K562 (cell line): ENCODE measurements at regions not wholly inside any gene's neighbourhood (a gene's known extent, or its start where the extent isn't known, plus 50 kb on each side); places are given as distances from the start of the nearest gene placed in this dataset.

ENCODE experiments used
- ATAC-seq: fragments of 200-7000 bp; cut with Tn5 transposase; 3 replicates; pipeline ENCODE4 v1.9.1; 2020; ENCODE audit warnings: moderate library complexity
- BruUV-seq: library from RNA; stranded (reverse); fragments of 400-500 nt; replicated peaks from 2 replicates; lab custom pipeline; 2021; lab: Mats Ljungman, UMichigan
- CTCF ChIA-PET: fragments of 300-600 bp; formaldehyde crosslinking; extraction: SDS; loops from one replicate; lab custom pipeline; 2021; ENCODE audit warnings: low intra/inter-chr PET ratio; lab: Yijun Ruan, JAX
- POLR2A ChIA-PET: fragments of 300-600, 350-650 bp; sonication (Branson Sonifier 250); formaldehyde crosslinking; extraction: SDS; loops from one replicate; lab custom pipeline; 2021; ENCODE audit warnings: antibody characterized with exemption, inconsistent platforms; lab: Yijun Ruan, JAX
- DNase-seq, 4 experiments: peaks; one replicate each; pipeline versions ENCODE4 v3.0.0 to v3.0.0-alpha.2; 2011 to 2018; ENCODE audit warnings: low spot score in 3 of 4, mixed read lengths in 3 of 4; ENCODE audit errors: extremely low read depth in 1 of 4
- FAIRE-seq: peaks from 2 replicates; lab custom pipeline; 2011; peaks lifted over from hg19 to GRCh38; lab: Jason Lieb, UNC
- H2AFZ ChIP-seq: 2 replicates; pipeline ENCODE4 v1.6.0; 2011; ENCODE audit warnings: low read depth, low read length, control low read depth, inconsistent platforms
- H3K27ac ChIP-seq: fragments of 200-600 bp; 3 replicates; pipeline ENCODE4 v1.8.0; 2011; ENCODE audit warnings: low read depth, mild to moderate bottlenecking, control low read depth, inconsistent platforms, low read length, moderate library complexity, mixed read lengths; ENCODE audit errors: extremely low read depth
- H3K27me3 ChIP-seq, 2 experiments: fragments of 300-600 bp in 1 of 2; 2 replicates in 1 of 2; 3 replicates in 1 of 2; pipeline versions ENCODE4 v1.6.0 to v1.8.0; 2011; ENCODE audit warnings: inconsistent platforms in 2 of 2, low read length in 2 of 2, mild to moderate bottlenecking in 1 of 2, mixed read lengths in 1 of 2, moderate library complexity in 1 of 2; ENCODE audit not compliant: control insufficient read depth in 2 of 2, insufficient read depth in 2 of 2
- H3K36me3 ChIP-seq: fragments of 300-600 bp; 3 replicates; pipeline ENCODE4 v1.8.0; 2011; ENCODE audit warnings: mild to moderate bottlenecking, low read length, inconsistent platforms; ENCODE audit not compliant: control insufficient read depth, insufficient read depth
- H3K4me1 ChIP-seq, 2 experiments: fragments of 200-600 bp in 1 of 2; replicated peaks in 1 of 2; 2 replicates in 1 of 2; 3 replicates in 1 of 2; pipeline versions ENCODE4 v1.5.1 to v1.8.0; 2011; ENCODE audit warnings: inconsistent platforms in 2 of 2, low read length in 2 of 2, mild to moderate bottlenecking in 1 of 2, mixed read lengths in 1 of 2, moderate library complexity in 1 of 2; ENCODE audit not compliant: control insufficient read depth in 2 of 2, insufficient read depth in 2 of 2
- H3K4me2 ChIP-seq: 2 replicates; pipeline ENCODE4 v1.6.1; 2011; ENCODE audit warnings: low read length, control low read depth, inconsistent platforms, mixed read lengths; ENCODE audit not compliant: insufficient read depth
- H3K4me3 ChIP-seq: fragments of 200-600 bp; sonication (generic), shearing (Covaris generic); 2 replicates; pipeline ENCODE4 v1.5.1; 2016; ENCODE audit warnings: control low read depth, inconsistent platforms
- H3K79me2 ChIP-seq: fragments of 200-600 bp; 3 replicates; pipeline ENCODE4 v1.8.0; 2011; ENCODE audit warnings: low read length, inconsistent platforms; ENCODE audit not compliant: control insufficient read depth, insufficient read depth
- H3K9ac ChIP-seq, 2 experiments: 2 replicates each; pipeline versions ENCODE4 v1.6.0 to v1.6.1; 2011; ENCODE audit warnings: low read depth in 2 of 2, low read length in 2 of 2, control low read depth in 1 of 2, inconsistent platforms in 1 of 2, mild to moderate bottlenecking in 1 of 2, mixed read lengths in 1 of 2; ENCODE audit not compliant: insufficient read depth in 1 of 2
- H3K9me1 ChIP-seq: one replicate; pipeline ENCODE4 v1.6.0; 2011; ENCODE audit warnings: inconsistent platforms, mild to moderate bottlenecking, low read length, moderate library complexity; ENCODE audit not compliant: control insufficient read depth, insufficient read depth
- H3K9me3 ChIP-seq: replicated peaks from 2 replicates; pipeline ENCODE4 v1.5.1; 2011; ENCODE audit warnings: low read depth, low read length, inconsistent platforms; ENCODE audit not compliant: control insufficient read depth, insufficient read depth
- H4K20me1 ChIP-seq: replicated peaks from 2 replicates; pipeline ENCODE4 v1.6.1; 2011; ENCODE audit warnings: low read length, inconsistent platforms, mixed read lengths; ENCODE audit not compliant: control insufficient read depth, insufficient read depth
- ATF1 ChIP-seq, 2 experiments: fragments of 450-650 bp in 1 of 2; IDR thresholded peaks; 2 replicates each; pipeline ENCODE4 v1.6.1; 2016; ENCODE audit warnings: missing compliant biosample characterization in 1 of 2, missing genetic modification characterization in 1 of 2
- CCNT2 ChIP-seq: IDR thresholded peaks from 2 replicates; pipeline ENCODE4 v1.6.1; 2011; ENCODE audit warnings: borderline replicate concordance, low read depth, mild to moderate bottlenecking, moderate library complexity, mixed read lengths, low read length; ENCODE audit not compliant: insufficient read length; ENCODE audit errors: extremely low read depth
- COPS2 ChIP-seq: fragments of 450-650 bp; conservative IDR thresholded peaks from 2 replicates; pipeline ENCODE4 v1.6.1; 2016; ENCODE audit warnings: mild to moderate bottlenecking, moderate library complexity
- CREM ChIP-seq: IDR thresholded peaks from 2 replicates; pipeline ENCODE4 v1.6.1; 2014; ENCODE audit warnings: antibody characterized with exemption, low read depth
- DEAF1 ChIP-seq: fragments of 450-650 bp; formaldehyde crosslinking; IDR thresholded peaks from 2 replicates; pipeline ENCODE4 v1.4.0; 2020; ENCODE audit warnings: mild to moderate bottlenecking, moderate library complexity
- EWSR1 ChIP-seq: fragments of 450-650 bp; IDR thresholded peaks from 2 replicates; pipeline ENCODE4 v1.6.1; 2018; ENCODE audit warnings: borderline replicate concordance, mild to moderate bottlenecking, low read depth, moderate library complexity; ENCODE audit not compliant: partially characterized antibody
- HDAC3 ChIP-seq: fragments of 450-650 bp; IDR thresholded peaks from 2 replicates; pipeline ENCODE4 v1.6.1; 2018; ENCODE audit warnings: borderline replicate concordance, mild to moderate bottlenecking, moderate library complexity; ENCODE audit not compliant: partially characterized antibody
- KHSRP ChIP-seq: fragments of 450-650 bp; IDR thresholded peaks from 2 replicates; pipeline ENCODE4 v1.6.1; 2017
- NCOA6 ChIP-seq: fragments of 450-650 bp; IDR thresholded peaks from 2 replicates; pipeline ENCODE4 v1.6.1; 2017; ENCODE audit warnings: mild to moderate bottlenecking
- PCBP2 ChIP-seq: fragments of 200-400 bp; formaldehyde crosslinking; IDR thresholded peaks from 2 replicates; pipeline ENCODE4 v1.6.1; 2018; ENCODE audit warnings: low read length, low read depth, mild to moderate bottlenecking, moderate library complexity; ENCODE audit not compliant: poor library complexity, severe bottlenecking
- RERE ChIP-seq: sonication (generic); formaldehyde crosslinking; IDR thresholded peaks from 2 replicates; pipeline ENCODE4 v1.8.0; 2023; ENCODE audit warnings: missing genetic modification reagents, mild to moderate bottlenecking, borderline replicate concordance
- SMAD2 ChIP-seq: fragments of 150-350 bp; IDR thresholded peaks from 2 replicates; pipeline ENCODE4 v1.6.1; 2014; ENCODE audit warnings: low read depth, mild to moderate bottlenecking, low read length
- WHSC1 ChIP-seq: IDR thresholded peaks from one replicate; pipeline ENCODE4 v1.6.1; 2012; ENCODE audit warnings: low read length, control low read depth, inconsistent platforms
- ZBTB8A ChIP-seq: fragments of 450-650 bp; IDR thresholded peaks from 2 replicates; pipeline ENCODE4 v1.6.1; 2018; ENCODE audit warnings: mild to moderate bottlenecking, moderate library complexity; ENCODE audit not compliant: partially characterized antibody
- ZNF280B ChIP-seq: fragments of 250-450 bp; sonication (Bioruptor Pico); IDR thresholded peaks from 2 replicates; pipeline ENCODE4 v1.5.1; 2021; ENCODE audit warnings: mild to moderate bottlenecking
- ZNF76 ChIP-seq: fragments of 250-450 bp; sonication (Bioruptor Pico); IDR thresholded peaks from 2 replicates; pipeline ENCODE4 v1.4.0; 2020; ENCODE audit warnings: mild to moderate bottlenecking, moderate library complexity, borderline replicate concordance
- WGBS: fragments of 100-300 bp; shearing (Covaris generic); methylation state at CpG from one replicate; pipeline ENCODE4 v1.1.6; 2016; ENCODE audit warnings: low coverage, mixed read lengths; ENCODE audit not compliant: insufficient coverage; ENCODE audit errors: missing lambda C conversion rate; 5-methylcytosine and 5-hydroxymethylcytosine counted together
- in situ Hi-C: fragments of 300-500 bp; cut with MboI; formaldehyde crosslinking; loops from 4 replicates; pipeline ENCODE4 v1.15.0; 2018; ENCODE audit warnings: inconsistent platforms, mixed read lengths
- intact Hi-C: fragments of 100-400 bp; cut with micrococcal nuclease; formaldehyde crosslinking; loops from 2 replicates; pipeline ENCODE4 v1.14.2; 2022

- H3K4me2 ChIP-seq: no peak overlapping the region
- whole genome bisulfite sequencing: 3% methylated on average over 4 of the region's 5 CpGs
- H3K9me3 ChIP-seq: no peaks in the 10 kb centered on the region
- TF ChIP-seq ATF1 (CRISPR knock-in tag; IDR thresholded peaks at IDR 0.05) (no peak), ATF1 (tag; IDR thresholded peaks at IDR 0.05) (no peak), DEAF1 (no peak), PCBP2 (no peak), HDAC3 (no peak), CREM (no peak), ZNF76 (no peak), EWSR1 (no peak), KHSRP (no peak), WHSC1 (no peak), CCNT2 (no peak), COPS2 (no peak), RERE (no peak), ZNF280B (CRISPR knock-in tag) (no peak), ZBTB8A (no peak), NCOA6 (no peak), SMAD2 (no peak)
These were observed 316.5 kb downstream of the IRS1 start for GRCh38 chr2:226483143-226483542.

More at GRCh38 chr2:226483143-226483542, 316.5 kb downstream of the IRS1 start:
- Histone ChIP-seq H4K20me1 (no peaks in the 10 kb centered on the region), H3K79me2 (no peaks in the 10 kb centered on the region), H3K27ac (no peak overlapping the region), H3K9me1 (no peaks in the 10 kb centered on the region), H2AFZ (no peak overlapping the region), H3K9ac (no peak overlapping the region), H3K27me3 (no peaks in the 10 kb centered on the region), H3K36me3 (no peaks in the 10 kb centered on the region), H3K4me3 (no peak overlapping the region), H3K4me1 (no peaks in the 10 kb centered on the region)
- no peak for FAIRE-seq
- ChIA-PET CTCF (no interaction called here), POLR2A (no interaction called here)
- ATAC-seq: no peak
- intact Hi-C loops (no loop called here), in situ Hi-C loops (no loop called here)
- DNase-seq: no peak
- BruUV-seq: no TSS peak
